AG10803 (cell line): ENCODE measurements at regions not wholly inside any gene's neighbourhood (a gene's known extent, or its start where the extent isn't known, plus 50 kb on each side); places are given as distances from the start of the nearest gene placed in this dataset.
"Not testable (repeated sequence)": the region's sequence is repeated elsewhere in the genome, so short reads cannot be mapped to it uniquely, and the experiment has no call there.

Experiments used
- DNase-seq: peaks from one replicate; pipeline ENCODE4 v3.0.0; 2010; ENCODE audit warnings: low read depth
- H3K4me3 ChIP-seq: 2 replicates; pipeline ENCODE4 v1.5.1; 2011; ENCODE audit warnings: mild to moderate bottlenecking, low read length, control low read depth
- CTCF ChIP-seq: conservative IDR thresholded peaks from 2 replicates; pipeline ENCODE4 v1.5.1; 2011; ENCODE audit warnings: mild to moderate bottlenecking, low read length, control low read depth, inconsistent platforms

- no peak for DNase-seq
- TF ChIP-seq CTCF = no peak
- no peak overlapping the region for H3K4me3 ChIP-seq
Observed at GRCh38 chr3:167008791-167009190, 371.3 kb downstream of the ZBBX start.

- TF ChIP-seq CTCF = no peak
- DNase-seq = no peak
- no peak overlapping the region for H3K4me3 ChIP-seq
Observed at GRCh38 chr3:167001374-167001773, 378.7 kb downstream of the ZBBX start.

GRCh38 chr3:166993015-166993630, 387.0 kb downstream of the ZBBX start:
- no peak for DNase-seq
- TF ChIP-seq CTCF = no peak
- H3K4me3 ChIP-seq = no peak overlapping the region

- TF ChIP-seq CTCF = no peak
- H3K4me3 ChIP-seq = no peak overlapping the region
- DNase-seq = no peak
Observed at GRCh38 chr3:166986000-166986399, 394.1 kb downstream of the ZBBX start.

- not testable (repeated sequence) for DNase-seq, H3K4me3 ChIP-seq
Observed at GRCh38 chr3:166975796-166976195, 404.3 kb downstream of the ZBBX start.

- DNase-seq, H3K4me3 ChIP-seq: not testable (repeated sequence)
Observed at GRCh38 chr3:166967714-166968113, 412.4 kb downstream of the ZBBX start.

- H3K4me3 ChIP-seq = no peak overlapping the region
- TF ChIP-seq CTCF = no peak
- DNase-seq = no peak
Observed at GRCh38 chr3:166962911-166963310, 417.2 kb downstream of the ZBBX start.

- TF ChIP-seq CTCF = no peak
- DNase-seq = no peak
Observed at GRCh38 chr3:166957121-166957520, 423.0 kb downstream of the ZBBX start.

More at GRCh38 chr3:166957121-166957520, 423.0 kb downstream of the ZBBX start:
- H3K4me3 ChIP-seq = no peak overlapping the region
